GM10266 (cell line): ENCODE measurements at regions not wholly inside any gene's neighbourhood (a gene's known extent, or its start where the extent isn't known, plus 50 kb on each side); places are given as distances from the start of the nearest gene placed in this dataset.
"Not testable (repeated sequence)": the region's sequence is repeated elsewhere in the genome, so short reads cannot be mapped to it uniquely, and the experiment has no call there.

ENCODE experiments used
- DNase-seq: peaks from one replicate; pipeline ENCODE4 v3.0.0; 2012; ENCODE audit errors: extremely low spot score
- TF ChIP-seq, protein P1 (sequence below): IDR thresholded peaks from 2 replicates; pipeline ENCODE4 v1.5.1; 2012; ENCODE audit warnings: mild to moderate bottlenecking, low read depth; ENCODE audit not compliant: control insufficient read depth, insufficient read depth; ENCODE audit errors: missing control alignments

DNA sequence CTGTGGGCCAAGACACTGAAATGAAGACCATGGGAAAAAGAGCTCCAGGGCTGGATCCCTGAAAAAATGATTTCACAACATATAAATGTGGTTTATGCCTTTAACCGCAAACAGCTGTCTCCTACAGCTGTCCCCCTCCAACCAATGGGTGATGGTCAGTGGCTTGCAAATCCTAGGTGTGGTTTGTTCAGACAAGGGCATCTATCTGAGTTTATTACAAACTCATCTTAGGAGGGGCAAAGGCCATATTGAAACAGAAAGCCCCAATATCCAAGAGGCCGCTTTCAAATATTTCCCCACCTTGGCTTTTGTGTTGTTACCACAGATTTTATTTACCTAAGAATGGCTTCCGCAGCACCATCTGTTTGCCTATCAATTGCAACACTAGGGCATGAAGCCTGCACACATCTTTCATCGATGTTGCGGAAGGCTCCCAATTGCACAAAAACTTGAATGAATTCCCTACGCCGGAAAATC, 503.6 kb upstream of the AMELY start:
- TF ChIP-seq, protein P1, sequence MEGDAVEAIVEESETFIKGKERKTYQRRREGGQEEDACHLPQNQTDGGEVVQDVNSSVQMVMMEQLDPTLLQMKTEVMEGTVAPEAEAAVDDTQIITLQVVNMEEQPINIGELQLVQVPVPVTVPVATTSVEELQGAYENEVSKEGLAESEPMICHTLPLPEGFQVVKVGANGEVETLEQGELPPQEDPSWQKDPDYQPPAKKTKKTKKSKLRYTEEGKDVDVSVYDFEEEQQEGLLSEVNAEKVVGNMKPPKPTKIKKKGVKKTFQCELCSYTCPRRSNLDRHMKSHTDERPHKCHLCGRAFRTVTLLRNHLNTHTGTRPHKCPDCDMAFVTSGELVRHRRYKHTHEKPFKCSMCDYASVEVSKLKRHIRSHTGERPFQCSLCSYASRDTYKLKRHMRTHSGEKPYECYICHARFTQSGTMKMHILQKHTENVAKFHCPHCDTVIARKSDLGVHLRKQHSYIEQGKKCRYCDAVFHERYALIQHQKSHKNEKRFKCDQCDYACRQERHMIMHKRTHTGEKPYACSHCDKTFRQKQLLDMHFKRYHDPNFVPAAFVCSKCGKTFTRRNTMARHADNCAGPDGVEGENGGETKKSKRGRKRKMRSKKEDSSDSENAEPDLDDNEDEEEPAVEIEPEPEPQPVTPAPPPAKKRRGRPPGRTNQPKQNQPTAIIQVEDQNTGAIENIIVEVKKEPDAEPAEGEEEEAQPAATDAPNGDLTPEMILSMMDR: no peak
- no peak for DNase-seq

DNA sequence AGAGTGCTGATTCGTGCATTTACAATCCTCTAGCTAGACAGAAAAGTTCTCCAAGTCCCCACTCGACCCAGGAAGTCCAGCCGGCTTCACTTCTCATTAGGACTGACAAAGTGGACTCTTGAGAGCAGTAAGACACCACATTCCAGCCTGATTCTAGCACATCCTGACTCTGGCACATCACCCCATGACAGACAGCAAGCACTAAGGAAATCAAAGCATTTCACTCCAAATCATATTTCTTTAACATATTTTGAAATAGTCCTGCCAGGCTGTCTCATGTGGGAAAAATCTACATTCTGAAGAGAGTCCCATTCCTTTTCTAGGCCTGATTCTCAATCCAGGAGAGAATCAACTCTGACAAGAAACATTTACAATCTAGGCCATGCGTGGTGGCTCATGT, 478.5 kb upstream of the AMELY start:
- TF ChIP-seq, protein P1: no peak
- no peak for DNase-seq

GRCh38 chrY:7382988-7383387, 471.4 kb upstream of the AMELY start:
- TF ChIP-seq, protein P1: no peak
- DNase-seq: no peak

DNA sequence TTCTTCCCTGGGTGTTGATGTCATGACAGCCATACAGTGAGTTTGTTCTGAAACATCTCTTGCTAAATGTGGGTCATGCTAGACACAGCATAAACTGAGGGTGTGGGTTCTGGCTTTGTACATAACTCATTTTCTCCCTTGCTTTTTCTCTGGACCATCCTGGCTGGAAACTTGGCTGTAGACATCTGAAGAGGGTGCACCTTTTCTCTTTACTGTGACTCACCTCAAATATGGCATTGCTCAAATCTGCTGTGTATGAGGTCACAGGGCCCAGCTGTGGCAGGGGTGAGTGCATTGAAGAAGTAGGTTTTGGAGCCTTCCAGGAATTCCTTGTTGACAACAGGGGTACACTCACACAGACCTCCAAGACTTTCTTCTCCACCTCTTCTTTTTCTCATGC, 465.5 kb upstream of the AMELY start:
- DNase-seq: no peak

DNA sequence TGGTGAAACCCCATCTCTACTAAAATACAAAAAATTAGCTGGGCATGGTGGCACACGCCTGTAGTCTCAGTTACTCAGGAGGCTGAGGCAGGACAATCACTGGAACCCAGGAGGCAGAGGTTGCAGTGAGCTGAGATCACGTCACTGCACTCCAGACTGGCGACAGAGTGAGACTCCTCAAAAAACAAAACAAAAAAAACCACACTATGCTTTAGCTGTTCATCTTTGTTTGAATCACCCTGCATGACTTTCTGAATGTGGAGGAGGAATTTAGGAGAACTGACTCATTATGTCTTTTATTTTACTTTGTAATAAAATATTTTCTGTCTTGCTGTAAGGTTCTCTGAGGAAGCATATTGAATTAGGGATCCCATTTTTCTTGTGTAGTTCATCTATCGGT, 462.9 kb upstream of the AMELY start:
- not testable (repeated sequence) for DNase-seq

More for the DNA sequence above, 465.5 kb upstream of the AMELY start:
- TF ChIP-seq, protein P1: no peak

DNA sequence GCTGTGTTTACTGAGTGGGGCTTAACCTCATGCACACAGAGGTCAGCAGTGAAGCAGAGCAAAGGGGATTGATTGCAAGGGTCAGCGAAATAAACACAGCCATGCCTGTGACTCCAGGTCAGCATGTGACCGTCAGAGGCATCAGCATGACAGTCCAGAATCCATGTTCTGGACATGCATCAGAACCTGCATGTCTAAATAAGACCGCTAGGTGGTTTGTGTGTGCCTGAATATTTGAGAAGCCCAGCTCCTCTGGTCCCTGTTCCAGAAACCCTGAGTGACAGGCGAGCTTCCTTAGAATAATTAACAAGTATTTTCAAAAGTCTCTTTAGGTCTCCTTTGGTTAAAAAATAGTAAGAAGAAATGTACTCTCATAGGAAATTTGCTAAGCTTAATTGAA, 460.4 kb upstream of the AMELY start:
- DNase-seq: not testable (repeated sequence)

- not testable (repeated sequence) for DNase-seq
These were observed 459.5 kb upstream of the AMELY start for GRCh38 chrY:7371026-7371425.

DNA sequence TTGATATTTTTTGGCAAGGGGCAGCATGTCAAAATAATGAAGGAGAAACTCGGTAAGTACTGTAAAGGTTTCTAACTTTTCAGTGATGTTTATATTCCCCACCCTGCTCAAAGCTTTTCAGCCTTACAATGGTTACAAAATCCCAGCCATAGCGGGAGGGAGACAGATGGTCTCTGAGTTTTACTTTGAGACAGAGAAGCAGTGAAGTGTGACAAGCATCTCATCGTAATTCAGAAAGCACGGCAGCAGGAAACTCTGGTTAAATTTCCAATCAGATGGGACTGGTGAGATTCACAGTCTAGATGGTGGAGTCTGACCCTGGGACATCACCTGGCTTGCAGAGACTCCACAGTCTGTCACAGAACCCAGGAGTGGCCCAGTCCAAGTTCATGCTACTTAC, 448.0 kb upstream of the AMELY start:
- TF ChIP-seq, protein P1: no peak
- DNase-seq: no peak

- DNase-seq: no peak
- TF ChIP-seq, protein P1: no peak
These were observed 446.7 kb upstream of the AMELY start for GRCh38 chrY:7358103-7358752.

DNA sequence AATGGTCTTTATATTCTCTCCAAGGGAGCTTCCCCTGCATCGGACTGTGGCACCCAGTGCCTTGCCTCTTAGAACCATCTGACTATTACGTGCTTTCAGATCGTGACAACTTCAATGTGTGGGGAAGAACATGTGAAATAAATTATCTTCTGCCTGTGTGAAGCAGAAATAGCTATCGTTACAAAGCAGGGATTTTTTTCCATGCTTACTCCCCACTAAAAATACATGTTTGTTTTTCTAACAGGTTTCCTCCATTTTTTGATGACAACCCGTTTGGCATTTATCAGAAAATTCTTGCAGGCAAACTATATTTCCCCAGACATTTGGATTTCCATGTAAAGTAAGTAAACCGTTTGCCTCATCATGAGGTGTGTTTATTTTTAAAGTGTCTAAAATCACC, 444.3 kb upstream of the AMELY start:
- DNase-seq: not testable (repeated sequence)
